ENCODE measurements at regions not wholly inside any gene's neighbourhood (a gene's known extent, or its start where the extent isn't known, plus 50 kb on each side); places are given as distances from the start of the nearest gene placed in this dataset.

DNA sequence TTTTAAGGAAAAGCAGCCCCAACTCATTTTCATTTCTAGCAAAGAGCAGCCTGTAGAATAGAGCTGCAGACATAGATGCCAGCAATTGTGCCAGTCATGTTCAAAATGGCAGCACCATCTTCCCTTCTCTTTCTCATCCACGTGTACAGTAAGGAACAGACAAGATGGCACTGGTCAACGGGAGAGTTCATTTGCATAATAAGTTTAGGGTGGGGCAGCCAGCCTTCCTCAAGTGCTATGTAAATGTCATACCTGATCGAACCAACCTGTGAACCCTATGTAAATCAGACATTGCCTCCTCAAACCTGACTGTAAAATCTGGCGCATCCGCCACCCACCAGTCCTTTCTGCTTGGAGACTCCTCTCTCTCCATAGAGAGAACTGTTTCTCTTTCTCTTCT lies 150.0 kb upstream of the CDH13 start:
- Histone ChIP-seq H3K4me1 (ENCODE audit: insufficient read depth) (no peaks in the 10 kb centered on the region), H3K27ac (no peak overlapping the region)
- 74 to 80% (median 77%) methylated on average over 5 of the region's 5 CpGs for WGBS, 3 donors

DNA sequence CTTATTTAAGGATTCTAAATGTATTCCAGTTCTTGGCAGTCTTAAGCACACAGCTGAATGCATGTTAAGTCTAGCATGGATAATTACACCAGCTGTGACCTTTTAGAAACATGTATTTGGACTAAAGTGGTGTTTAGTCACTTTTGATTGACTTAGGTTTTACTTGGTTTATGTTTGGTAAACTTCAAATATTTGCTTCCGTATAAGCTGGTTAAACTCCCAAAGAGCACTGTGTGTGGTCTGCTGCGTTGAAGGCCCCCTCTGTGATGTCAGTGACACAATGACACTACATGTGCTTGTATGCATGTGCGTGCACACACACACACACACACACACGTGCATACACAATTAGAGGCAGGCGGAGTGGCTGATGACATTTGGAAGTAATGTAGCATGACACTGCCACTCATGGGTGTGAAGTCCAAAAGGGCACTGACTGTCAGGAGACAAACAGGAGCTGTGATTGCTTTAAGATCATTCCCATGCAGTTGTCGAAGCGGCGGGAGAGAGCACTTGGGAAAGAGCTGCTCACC lies 156.1 kb upstream of the CDH13 start:
- Histone ChIP-seq H3K36me3 (no peaks in the 10 kb centered on the region), H3K4me3 (no peak overlapping the region), H3K9me3 (no peaks in the 10 kb centered on the region), H3K27me3 (no peaks in the 10 kb centered on the region), H3K4me1 (ENCODE audit: insufficient read depth) (no peaks in the 10 kb centered on the region), H3K27ac (no peak overlapping the region)
- DNase-seq: no peak
- TF ChIP-seq POLR2A (IDR thresholded peaks at IDR 0.05): no peak
- no peak for TF ChIP-seq CTCF (IDR thresholded peaks at IDR 0.05)
- no peak for TF ChIP-seq EP300 (IDR thresholded peaks at IDR 0.05)
- intact Hi-C loops (cut with DNase I): no loop called here
- 18 to 42% (median 20%) methylated on average over 8 of the region's 8 CpGs for WGBS, 3 donors

More for the DNA sequence above, 150.0 kb upstream of the CDH13 start:
- Histone ChIP-seq H3K4me3 (no peak overlapping the region), H3K9me3 (no peaks in the 10 kb centered on the region), H3K27me3 (no peaks in the 10 kb centered on the region), H3K36me3 (no peaks in the 10 kb centered on the region)
- intact Hi-C loops (cut with DNase I): no loop called here
- no peak for DNase-seq
- TF ChIP-seq POLR2A (IDR thresholded peaks at IDR 0.05): no peak
- no peak for TF ChIP-seq EP300 (IDR thresholded peaks at IDR 0.05)
- TF ChIP-seq CTCF (IDR thresholded peaks at IDR 0.05): no peak

DNA sequence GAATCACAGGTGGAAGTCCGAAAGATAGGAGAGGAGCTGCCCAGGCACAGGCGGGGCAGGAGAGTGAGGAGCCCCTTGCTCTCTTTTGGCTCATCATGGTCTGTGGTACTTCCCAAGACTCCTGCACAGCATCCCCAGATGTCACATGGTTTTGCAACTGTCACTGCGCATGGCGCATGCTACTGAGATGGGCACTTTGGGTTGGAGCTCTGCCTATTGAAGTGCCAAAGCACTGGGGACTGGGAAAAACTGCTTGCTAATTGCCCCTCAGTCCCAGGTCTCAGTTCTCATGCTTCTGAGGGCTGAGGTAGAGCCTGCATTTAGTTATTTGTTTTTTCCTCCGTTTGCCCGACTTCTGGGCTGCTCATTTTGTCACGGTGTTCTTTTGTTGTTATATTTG lies 156.8 kb upstream of the CDH13 start:
- H3K9me3 ChIP-seq: no peaks in the 10 kb centered on the region
- intact Hi-C loops (cut with DNase I): no loop called here
- 57 to 72% (median 57%) methylated on average over 7 of the region's 7 CpGs for whole genome bisulfite sequencing, 3 donors

GRCh38 chr16:82464187-82464586 lies 162.6 kb upstream of the CDH13 start:
- Histone ChIP-seq H3K4me3 (no peak overlapping the region), H3K9me3 (no peaks in the 10 kb centered on the region), H3K27ac (no peak overlapping the region), H3K27me3 (no peaks in the 10 kb centered on the region), H3K4me1 (ENCODE audit: insufficient read depth) (no peaks in the 10 kb centered on the region), H3K36me3 (no peaks in the 10 kb centered on the region)
- 80 to 82% (median 81%) methylated on average over 13 of the region's 13 CpGs for WGBS, 3 donors
- no peak for TF ChIP-seq EP300 (IDR thresholded peaks at IDR 0.05)
- TF ChIP-seq POLR2A (IDR thresholded peaks at IDR 0.05): no peak
- TF ChIP-seq CTCF (IDR thresholded peaks at IDR 0.05): no peak
- intact Hi-C loops (cut with DNase I): no loop called here
- no peak for DNase-seq

More for the DNA sequence above, 156.8 kb upstream of the CDH13 start:
- Histone ChIP-seq H3K27me3 (no peaks in the 10 kb centered on the region), H3K27ac (no peak overlapping the region), H3K4me3 (no peak overlapping the region), H3K36me3 (no peaks in the 10 kb centered on the region), H3K4me1 (ENCODE audit: insufficient read depth) (no peaks in the 10 kb centered on the region)
- no peak for DNase-seq
- TF ChIP-seq CTCF (IDR thresholded peaks at IDR 0.05): no peak
- TF ChIP-seq EP300 (IDR thresholded peaks at IDR 0.05): no peak
- no peak for TF ChIP-seq POLR2A (IDR thresholded peaks at IDR 0.05)
